ENCODE measurements at regions not wholly inside any gene's neighbourhood (a gene's known extent, or its start where the extent isn't known, plus 50 kb on each side); places are given as distances from the start of the nearest gene placed in this dataset.

DNA sequence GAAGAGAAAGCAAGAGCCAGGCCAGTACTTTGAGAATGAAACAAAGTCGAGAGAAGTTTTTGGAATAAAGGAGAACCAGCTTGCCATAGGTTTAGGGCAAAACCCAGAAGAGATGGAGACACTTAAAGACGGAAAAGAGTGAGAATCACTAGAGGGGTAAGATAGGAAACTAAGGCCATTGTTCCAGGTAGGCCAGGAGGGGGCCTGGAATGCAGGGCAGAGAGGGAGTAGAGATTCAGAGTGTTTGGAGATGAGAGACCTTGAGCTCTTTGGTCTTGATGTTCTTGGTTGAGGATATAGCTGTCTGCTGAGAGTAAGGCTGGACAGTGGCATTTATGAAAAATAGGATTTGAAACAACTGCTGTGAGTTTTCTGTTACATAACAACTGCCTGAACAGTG is 263.3 kb upstream of the POU2AF2 start:
- H3K9me3 Mint-ChIP-seq = peaks cover 15% of the 10 kb centered on the region
- no peak for DNase-seq (ENCODE audit: low spot score)
- H3K36me3 Mint-ChIP-seq = no peaks in the 10 kb centered on the region
- CTCF ChIA-PET = no interaction called here
- POLR2A ChIA-PET = no interaction called here
- TF ChIP-seq, protein P1, sequence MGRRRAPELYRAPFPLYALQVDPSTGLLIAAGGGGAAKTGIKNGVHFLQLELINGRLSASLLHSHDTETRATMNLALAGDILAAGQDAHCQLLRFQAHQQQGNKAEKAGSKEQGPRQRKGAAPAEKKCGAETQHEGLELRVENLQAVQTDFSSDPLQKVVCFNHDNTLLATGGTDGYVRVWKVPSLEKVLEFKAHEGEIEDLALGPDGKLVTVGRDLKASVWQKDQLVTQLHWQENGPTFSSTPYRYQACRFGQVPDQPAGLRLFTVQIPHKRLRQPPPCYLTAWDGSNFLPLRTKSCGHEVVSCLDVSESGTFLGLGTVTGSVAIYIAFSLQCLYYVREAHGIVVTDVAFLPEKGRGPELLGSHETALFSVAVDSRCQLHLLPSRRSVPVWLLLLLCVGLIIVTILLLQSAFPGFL (CRISPR knock-in tag; IDR thresholded peaks at IDR 0.05; ENCODE audit: borderline replicate concordance) = no peak
- TF ChIP-seq NFE2L1 (CRISPR knock-in tag; IDR thresholded peaks at IDR 0.05) (no peak), SMAD3 (CRISPR knock-in tag; IDR thresholded peaks at IDR 0.05; ENCODE audit: borderline replicate concordance) (no peak), ZNF396 (CRISPR knock-in tag; IDR thresholded peaks at IDR 0.05; ENCODE audit: borderline replicate concordance) (no peak), EMX1 (CRISPR knock-in tag; IDR thresholded peaks at IDR 0.05) (no peak), GRHL2 (CRISPR knock-in tag; IDR thresholded peaks at IDR 0.05; ENCODE audit: insufficient replicate concordance, severe bottlenecking) (no peak), MYBL2 (CRISPR knock-in tag; IDR thresholded peaks at IDR 0.05) (no peak), GABPB1 (CRISPR knock-in tag; IDR thresholded peaks at IDR 0.05) (no peak), RORB (CRISPR knock-in tag; IDR thresholded peaks at IDR 0.05) (no peak)
- TF ChIP-seq, protein P2, sequence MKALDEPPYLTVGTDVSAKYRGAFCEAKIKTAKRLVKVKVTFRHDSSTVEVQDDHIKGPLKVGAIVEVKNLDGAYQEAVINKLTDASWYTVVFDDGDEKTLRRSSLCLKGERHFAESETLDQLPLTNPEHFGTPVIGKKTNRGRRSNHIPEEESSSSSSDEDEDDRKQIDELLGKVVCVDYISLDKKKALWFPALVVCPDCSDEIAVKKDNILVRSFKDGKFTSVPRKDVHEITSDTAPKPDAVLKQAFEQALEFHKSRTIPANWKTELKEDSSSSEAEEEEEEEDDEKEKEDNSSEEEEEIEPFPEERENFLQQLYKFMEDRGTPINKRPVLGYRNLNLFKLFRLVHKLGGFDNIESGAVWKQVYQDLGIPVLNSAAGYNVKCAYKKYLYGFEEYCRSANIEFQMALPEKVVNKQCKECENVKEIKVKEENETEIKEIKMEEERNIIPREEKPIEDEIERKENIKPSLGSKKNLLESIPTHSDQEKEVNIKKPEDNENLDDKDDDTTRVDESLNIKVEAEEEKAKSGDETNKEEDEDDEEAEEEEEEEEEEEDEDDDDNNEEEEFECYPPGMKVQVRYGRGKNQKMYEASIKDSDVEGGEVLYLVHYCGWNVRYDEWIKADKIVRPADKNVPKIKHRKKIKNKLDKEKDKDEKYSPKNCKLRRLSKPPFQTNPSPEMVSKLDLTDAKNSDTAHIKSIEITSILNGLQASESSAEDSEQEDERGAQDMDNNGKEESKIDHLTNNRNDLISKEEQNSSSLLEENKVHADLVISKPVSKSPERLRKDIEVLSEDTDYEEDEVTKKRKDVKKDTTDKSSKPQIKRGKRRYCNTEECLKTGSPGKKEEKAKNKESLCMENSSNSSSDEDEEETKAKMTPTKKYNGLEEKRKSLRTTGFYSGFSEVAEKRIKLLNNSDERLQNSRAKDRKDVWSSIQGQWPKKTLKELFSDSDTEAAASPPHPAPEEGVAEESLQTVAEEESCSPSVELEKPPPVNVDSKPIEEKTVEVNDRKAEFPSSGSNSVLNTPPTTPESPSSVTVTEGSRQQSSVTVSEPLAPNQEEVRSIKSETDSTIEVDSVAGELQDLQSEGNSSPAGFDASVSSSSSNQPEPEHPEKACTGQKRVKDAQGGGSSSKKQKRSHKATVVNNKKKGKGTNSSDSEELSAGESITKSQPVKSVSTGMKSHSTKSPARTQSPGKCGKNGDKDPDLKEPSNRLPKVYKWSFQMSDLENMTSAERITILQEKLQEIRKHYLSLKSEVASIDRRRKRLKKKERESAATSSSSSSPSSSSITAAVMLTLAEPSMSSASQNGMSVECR (CRISPR knock-in tag; IDR thresholded peaks at IDR 0.05; ENCODE audit: borderline replicate concordance) = no peak
- TF ChIP-seq, protein P3, sequence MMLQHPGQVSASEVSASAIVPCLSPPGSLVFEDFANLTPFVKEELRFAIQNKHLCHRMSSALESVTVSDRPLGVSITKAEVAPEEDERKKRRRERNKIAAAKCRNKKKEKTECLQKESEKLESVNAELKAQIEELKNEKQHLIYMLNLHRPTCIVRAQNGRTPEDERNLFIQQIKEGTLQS (CRISPR knock-in tag; conservative IDR thresholded peaks at IDR 0.05) = no peak
- H3K4me1 Mint-ChIP-seq = no peaks in the 10 kb centered on the region
- H3K4me3 Mint-ChIP-seq = no peak overlapping the region
- no peaks in the 10 kb centered on the region for H3K27me3 Mint-ChIP-seq (ENCODE audit: low read depth)
- H3K27ac Mint-ChIP-seq = no peak overlapping the region
- ATAC-seq = no peak

DNA sequence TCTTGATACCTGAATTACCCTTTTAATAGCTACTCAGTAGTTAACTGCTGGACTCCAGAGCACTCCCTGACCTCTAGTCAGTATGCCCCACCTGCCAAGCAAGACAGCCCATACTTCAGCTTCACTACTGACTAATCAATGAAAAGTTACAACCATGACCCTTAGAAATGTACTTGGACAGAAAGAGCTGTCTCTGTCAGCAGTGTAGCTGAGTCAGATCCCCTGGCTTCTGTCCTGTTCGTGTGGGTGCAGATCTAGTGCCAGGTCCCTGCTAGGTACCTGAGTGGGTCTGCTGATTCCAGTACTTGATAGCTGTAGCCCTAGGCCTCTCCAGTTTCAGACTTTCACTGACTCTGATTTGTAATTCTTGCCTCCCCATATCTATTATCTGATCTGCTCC is 265.8 kb upstream of the POU2AF2 start:
- ChIA-PET CTCF (no interaction called here), POLR2A (no interaction called here)
- Mint-ChIP-seq H3K27ac (no peak overlapping the region), H3K36me3 (no peaks in the 10 kb centered on the region), H3K4me3 (no peak overlapping the region), H3K27me3 (ENCODE audit: low read depth) (no peaks in the 10 kb centered on the region), H3K9me3 (peaks cover 19% of the 10 kb centered on the region), H3K4me1 (peaks cover 3% of the 10 kb centered on the region; the same call in 1 of the 2 replicates)
- ATAC-seq (no peak), DNase-seq (ENCODE audit: low spot score) (no peak)
- no peak for TF ChIP-seq ATF1 (CRISPR knock-in tag; IDR thresholded peaks at IDR 0.05)
- TF ChIP-seq, protein P4, sequence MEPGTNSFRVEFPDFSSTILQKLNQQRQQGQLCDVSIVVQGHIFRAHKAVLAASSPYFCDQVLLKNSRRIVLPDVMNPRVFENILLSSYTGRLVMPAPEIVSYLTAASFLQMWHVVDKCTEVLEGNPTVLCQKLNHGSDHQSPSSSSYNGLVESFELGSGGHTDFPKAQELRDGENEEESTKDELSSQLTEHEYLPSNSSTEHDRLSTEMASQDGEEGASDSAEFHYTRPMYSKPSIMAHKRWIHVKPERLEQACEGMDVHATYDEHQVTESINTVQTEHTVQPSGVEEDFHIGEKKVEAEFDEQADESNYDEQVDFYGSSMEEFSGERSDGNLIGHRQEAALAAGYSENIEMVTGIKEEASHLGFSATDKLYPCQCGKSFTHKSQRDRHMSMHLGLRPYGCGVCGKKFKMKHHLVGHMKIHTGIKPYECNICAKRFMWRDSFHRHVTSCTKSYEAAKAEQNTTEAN (CRISPR knock-in tag; IDR thresholded peaks at IDR 0.05) = no peak
- TF ChIP-seq, protein P5, sequence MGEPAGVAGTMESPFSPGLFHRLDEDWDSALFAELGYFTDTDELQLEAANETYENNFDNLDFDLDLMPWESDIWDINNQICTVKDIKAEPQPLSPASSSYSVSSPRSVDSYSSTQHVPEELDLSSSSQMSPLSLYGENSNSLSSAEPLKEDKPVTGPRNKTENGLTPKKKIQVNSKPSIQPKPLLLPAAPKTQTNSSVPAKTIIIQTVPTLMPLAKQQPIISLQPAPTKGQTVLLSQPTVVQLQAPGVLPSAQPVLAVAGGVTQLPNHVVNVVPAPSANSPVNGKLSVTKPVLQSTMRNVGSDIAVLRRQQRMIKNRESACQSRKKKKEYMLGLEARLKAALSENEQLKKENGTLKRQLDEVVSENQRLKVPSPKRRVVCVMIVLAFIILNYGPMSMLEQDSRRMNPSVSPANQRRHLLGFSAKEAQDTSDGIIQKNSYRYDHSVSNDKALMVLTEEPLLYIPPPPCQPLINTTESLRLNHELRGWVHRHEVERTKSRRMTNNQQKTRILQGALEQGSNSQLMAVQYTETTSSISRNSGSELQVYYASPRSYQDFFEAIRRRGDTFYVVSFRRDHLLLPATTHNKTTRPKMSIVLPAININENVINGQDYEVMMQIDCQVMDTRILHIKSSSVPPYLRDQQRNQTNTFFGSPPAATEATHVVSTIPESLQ (CRISPR knock-in tag; IDR thresholded peaks at IDR 0.05) = no peak
- no peak for TF ChIP-seq NR2C2 (CRISPR knock-in tag; IDR thresholded peaks at IDR 0.05)
- TF ChIP-seq ZNF671 (CRISPR knock-in tag; IDR thresholded peaks at IDR 0.05) = no peak
- TF ChIP-seq MYBL2 (CRISPR knock-in tag; IDR thresholded peaks at IDR 0.05) = no peak
- no peak for TF ChIP-seq GRHL2 (CRISPR knock-in tag; IDR thresholded peaks at IDR 0.05; ENCODE audit: insufficient replicate concordance, severe bottlenecking)
- no peak for TF ChIP-seq IRF2 (CRISPR knock-in tag; IDR thresholded peaks at IDR 0.05; ENCODE audit: borderline replicate concordance, low read depth)
- no peak for TF ChIP-seq ESRRA (CRISPR knock-in tag; IDR thresholded peaks at IDR 0.05; ENCODE audit: borderline replicate concordance)
- no peak for TF ChIP-seq GABPB1 (CRISPR knock-in tag; IDR thresholded peaks at IDR 0.05)
- TF ChIP-seq, protein P6, sequence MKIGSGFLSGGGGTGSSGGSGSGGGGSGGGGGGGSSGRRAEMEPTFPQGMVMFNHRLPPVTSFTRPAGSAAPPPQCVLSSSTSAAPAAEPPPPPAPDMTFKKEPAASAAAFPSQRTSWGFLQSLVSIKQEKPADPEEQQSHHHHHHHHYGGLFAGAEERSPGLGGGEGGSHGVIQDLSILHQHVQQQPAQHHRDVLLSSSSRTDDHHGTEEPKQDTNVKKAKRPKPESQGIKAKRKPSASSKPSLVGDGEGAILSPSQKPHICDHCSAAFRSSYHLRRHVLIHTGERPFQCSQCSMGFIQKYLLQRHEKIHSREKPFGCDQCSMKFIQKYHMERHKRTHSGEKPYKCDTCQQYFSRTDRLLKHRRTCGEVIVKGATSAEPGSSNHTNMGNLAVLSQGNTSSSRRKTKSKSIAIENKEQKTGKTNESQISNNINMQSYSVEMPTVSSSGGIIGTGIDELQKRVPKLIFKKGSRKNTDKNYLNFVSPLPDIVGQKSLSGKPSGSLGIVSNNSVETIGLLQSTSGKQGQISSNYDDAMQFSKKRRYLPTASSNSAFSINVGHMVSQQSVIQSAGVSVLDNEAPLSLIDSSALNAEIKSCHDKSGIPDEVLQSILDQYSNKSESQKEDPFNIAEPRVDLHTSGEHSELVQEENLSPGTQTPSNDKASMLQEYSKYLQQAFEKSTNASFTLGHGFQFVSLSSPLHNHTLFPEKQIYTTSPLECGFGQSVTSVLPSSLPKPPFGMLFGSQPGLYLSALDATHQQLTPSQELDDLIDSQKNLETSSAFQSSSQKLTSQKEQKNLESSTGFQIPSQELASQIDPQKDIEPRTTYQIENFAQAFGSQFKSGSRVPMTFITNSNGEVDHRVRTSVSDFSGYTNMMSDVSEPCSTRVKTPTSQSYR (CRISPR knock-in tag; IDR thresholded peaks at IDR 0.05) = no peak
- TF ChIP-seq, protein P7, sequence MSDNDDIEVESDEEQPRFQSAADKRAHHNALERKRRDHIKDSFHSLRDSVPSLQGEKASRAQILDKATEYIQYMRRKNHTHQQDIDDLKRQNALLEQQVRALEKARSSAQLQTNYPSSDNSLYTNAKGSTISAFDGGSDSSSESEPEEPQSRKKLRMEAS (CRISPR knock-in tag; IDR thresholded peaks at IDR 0.05) = no peak
- TF ChIP-seq NFE2L1 (CRISPR knock-in tag; IDR thresholded peaks at IDR 0.05) = no peak
